Keratinocyte (primary cell): ENCODE measurements at regions not wholly inside any gene's neighbourhood (a gene's known extent, or its start where the extent isn't known, plus 50 kb on each side); places are given as distances from the start of the nearest gene placed in this dataset.
A peak's percentile ranks its signal among the peaks of the same experiment; 100 is the strongest.

Source experiments
- DNase-seq: peaks from one replicate; pipeline ENCODE4 v3.0.0-alpha.2; 2011; ENCODE audit warnings: low read depth, missing footprints, low spot score
- FAIRE-seq: peaks from 2 replicates; lab custom pipeline; 2011; peaks lifted over from hg19 to GRCh38; lab: Jason Lieb, UNC
- H2AFZ ChIP-seq: 2 replicates; pipeline ENCODE4 v1.6.0; 2012; ENCODE audit warnings: low read length, control low read depth, inconsistent platforms; ENCODE audit not compliant: control insufficient read depth
- H3K27ac ChIP-seq: 2 replicates; pipeline ENCODE4 v1.5.1; 2011; ENCODE audit warnings: low read length; ENCODE audit not compliant: control insufficient read depth, insufficient read depth
- H3K27me3 ChIP-seq: 3 replicates; pipeline ENCODE4 v1.6.0; 2011; ENCODE audit warnings: low read length; ENCODE audit not compliant: control insufficient read depth, insufficient read depth; ENCODE audit errors: extremely low read depth
- H3K36me3 ChIP-seq, 2 experiments: 2 replicates in 1 of 2; 3 replicates in 1 of 2; pipeline ENCODE4 v1.5.1; 2011; ENCODE audit warnings: low read length in 2 of 2, mild to moderate bottlenecking in 1 of 2; ENCODE audit not compliant: control insufficient read depth in 2 of 2, insufficient read depth in 2 of 2; ENCODE audit errors: extremely low read depth in 1 of 2
- H3K4me1 ChIP-seq: 3 replicates; pipeline ENCODE4 v1.5.1; 2011; ENCODE audit warnings: low read length; ENCODE audit not compliant: control insufficient read depth, insufficient read depth; ENCODE audit errors: extremely low read depth
- H3K4me2 ChIP-seq: 3 replicates; pipeline ENCODE4 v1.6.0; 2011; ENCODE audit warnings: low read depth, low read length; ENCODE audit not compliant: control insufficient read depth, insufficient read depth; ENCODE audit errors: extremely low read depth
- H3K4me3 ChIP-seq, 3 experiments: fragments of 200-600 bp in 1 of 3; sonication (generic) in 1 of 3; 2 replicates in 2 of 3; 3 replicates in 1 of 3; pipeline ENCODE4 v1.5.1; 2011 to 2016; ENCODE audit warnings: low read length in 3 of 3, mild to moderate bottlenecking in 3 of 3, control low read depth in 2 of 3, inconsistent platforms in 1 of 3, low read depth in 1 of 3, mixed read lengths in 1 of 3, mixed run types in 1 of 3, moderate library complexity in 1 of 3; ENCODE audit not compliant: control insufficient read depth in 2 of 3, insufficient read depth in 2 of 3; ENCODE audit errors: extremely low read depth in 1 of 3
- H3K79me2 ChIP-seq: 2 replicates; pipeline ENCODE4 v1.6.0; 2012; ENCODE audit warnings: low read length; ENCODE audit not compliant: control insufficient read depth, insufficient read depth
- H3K9ac ChIP-seq: 3 replicates; pipeline ENCODE4 v1.6.0; 2011; ENCODE audit warnings: low read length; ENCODE audit not compliant: control insufficient read depth, insufficient read depth; ENCODE audit errors: extremely low read depth
- H3K9me1 ChIP-seq: 3 replicates; pipeline ENCODE4 v1.6.0; 2011; ENCODE audit warnings: low read length; ENCODE audit not compliant: control insufficient read depth, insufficient read depth; ENCODE audit errors: extremely low read depth
- H3K9me3 ChIP-seq: 2 replicates; pipeline ENCODE4 v1.5.1; 2012; ENCODE audit warnings: low read depth, low read length; ENCODE audit not compliant: control insufficient read depth
- H4K20me1 ChIP-seq: 3 replicates; pipeline ENCODE4 v1.6.0; 2011; ENCODE audit warnings: low read length; ENCODE audit not compliant: control insufficient read depth, insufficient read depth; ENCODE audit errors: extremely low read depth
- CTCF ChIP-seq, 3 experiments: IDR thresholded peaks in 1 of 3; conservative IDR thresholded peaks in 1 of 3; optimal IDR thresholded peaks in 1 of 3; 2 replicates in 2 of 3; 3 replicates in 1 of 3; pipeline versions ENCODE3 to v1.5.1; 2011; ENCODE audit warnings: low read length in 3 of 3, mild to moderate bottlenecking in 3 of 3, moderate library complexity in 2 of 3, control low read depth in 1 of 3, inconsistent platforms in 1 of 3; ENCODE audit not compliant: insufficient read depth in 2 of 3; ENCODE audit errors: extremely low read depth in 1 of 3
- EZH2 ChIP-seq: IDR thresholded peaks from one replicate; pipeline ENCODE4 v1.6.1; 2012; ENCODE audit warnings: inconsistent platforms, mild to moderate bottlenecking, low read length, moderate library complexity
- dilution Hi-C: fragments of 300-500 bp; cut with MboI; formaldehyde crosslinking; loops from one replicate; pipeline ENCODE4 v1.7.0; 2020; ENCODE audit warnings: low sequenced_read_pairs; ENCODE audit not compliant: extremely low pct_ligation_motif_present

- DNase-seq, result no peak
Measured at GRCh38 chr12:105974738-105975137, 164.0 kb downstream of the NUAK1 start.

GRCh38 chr12:105975351-105975750 lies 163.4 kb downstream of the NUAK1 start:
- Histone ChIP-seq H3K4me1 (peaks cover 11% of the 10 kb centered on the region), H3K27me3 (no peaks in the 10 kb centered on the region), H3K4me3 (no peak overlapping the region), H3K79me2 (no peaks in the 10 kb centered on the region), H3K4me2 (no peak overlapping the region), H3K36me3 (no peaks in the 10 kb centered on the region), H2AFZ (no peak overlapping the region), H3K9me1 (no peaks in the 10 kb centered on the region), H4K20me1 (no peaks in the 10 kb centered on the region), H3K9me3 (no peaks in the 10 kb centered on the region), H3K27ac (no peak overlapping the region), H3K9ac (no peak overlapping the region)
- no peak for TF ChIP-seq EZH2
- no peak for TF ChIP-seq CTCF (optimal IDR thresholded peaks at IDR 0.05 in 1 of 3, IDR thresholded peaks at IDR 0.05 in 1 of 3, conservative IDR thresholded peaks at IDR 0.05 in 1 of 3; ENCODE audit: extremely low read depth in 1 of 3, insufficient read depth in 2 of 3, low read length in 3 of 3)
- DNase-seq (no peak), FAIRE-seq (no peak)
- dilution Hi-C loops, result no loop called here

More at GRCh38 chr12:105974738-105975137, 164.0 kb downstream of the NUAK1 start:
- H2AFZ ChIP-seq, result no peak overlapping the region
- H3K4me1 ChIP-seq, result peaks cover 15% of the 10 kb centered on the region
- H3K9me3 ChIP-seq, result no peaks in the 10 kb centered on the region
- no peaks in the 10 kb centered on the region for H3K36me3 ChIP-seq
- no peaks in the 10 kb centered on the region for H4K20me1 ChIP-seq
- H3K9ac ChIP-seq, result no peak overlapping the region
- FAIRE-seq, result peak; percentile 39
- H3K27ac ChIP-seq, result no peak overlapping the region
- H3K4me2 ChIP-seq, result no peak overlapping the region
- H3K4me3 ChIP-seq, result no peak overlapping the region
- H3K79me2 ChIP-seq, result no peaks in the 10 kb centered on the region
- H3K27me3 ChIP-seq, result no peaks in the 10 kb centered on the region
- dilution Hi-C loops, result no loop called here
- TF ChIP-seq CTCF (optimal IDR thresholded peaks at IDR 0.05 in 1 of 3, IDR thresholded peaks at IDR 0.05 in 1 of 3, conservative IDR thresholded peaks at IDR 0.05 in 1 of 3; ENCODE audit: extremely low read depth in 1 of 3, insufficient read depth in 2 of 3, low read length in 3 of 3), result no peak
- TF ChIP-seq EZH2, result no peak
- no peaks in the 10 kb centered on the region for H3K9me1 ChIP-seq
